Spinal cord (tissue), 9 donors: ENCODE measurements at regions not wholly inside any gene's neighbourhood (a gene's known extent, or its start where the extent isn't known, plus 50 kb on each side); places are given as distances from the start of the nearest gene placed in this dataset.

Source experiments
- DNase-seq, 6 donors: peaks; one replicate each; pipeline versions ENCODE4 v3.0.0 to v3.0.0-alpha.2; 2013 to 2015; ENCODE audit warnings: low spot score in 6 of 6, low read depth in 4 of 6
- H3K27ac ChIP-seq: one replicate; pipeline ENCODE4 v1.5.1; 2013; ENCODE audit warnings: low read depth, low read length, control low read depth
- H3K27me3 ChIP-seq: one replicate; pipeline ENCODE4 v1.6.1; 2013; ENCODE audit warnings: low read length; ENCODE audit not compliant: control insufficient read depth, insufficient read depth
- H3K36me3 ChIP-seq: one replicate; pipeline ENCODE4 v1.6.1; 2013; ENCODE audit warnings: low read length; ENCODE audit not compliant: control insufficient read depth, insufficient read depth
- H3K4me1 ChIP-seq: one replicate; pipeline ENCODE4 v1.6.1; 2013; ENCODE audit warnings: low read length; ENCODE audit not compliant: control insufficient read depth, insufficient read depth
- H3K4me3 ChIP-seq: one replicate; pipeline ENCODE4 v1.5.1; 2013; ENCODE audit warnings: low read depth, low read length, control low read depth
- H3K9me3 ChIP-seq: one replicate; pipeline ENCODE4 v1.6.1; 2013; ENCODE audit warnings: low read length; ENCODE audit not compliant: control insufficient read depth, insufficient read depth
- WGBS: methylation state at CpG from one replicate; pipeline ENCODE4 v1.1.5; 2013; ENCODE audit warnings: missing lambda C conversion rate; ENCODE audit not compliant: insufficient coverage; 5-methylcytosine and 5-hydroxymethylcytosine counted together
- donor health status: healthy.

DNA sequence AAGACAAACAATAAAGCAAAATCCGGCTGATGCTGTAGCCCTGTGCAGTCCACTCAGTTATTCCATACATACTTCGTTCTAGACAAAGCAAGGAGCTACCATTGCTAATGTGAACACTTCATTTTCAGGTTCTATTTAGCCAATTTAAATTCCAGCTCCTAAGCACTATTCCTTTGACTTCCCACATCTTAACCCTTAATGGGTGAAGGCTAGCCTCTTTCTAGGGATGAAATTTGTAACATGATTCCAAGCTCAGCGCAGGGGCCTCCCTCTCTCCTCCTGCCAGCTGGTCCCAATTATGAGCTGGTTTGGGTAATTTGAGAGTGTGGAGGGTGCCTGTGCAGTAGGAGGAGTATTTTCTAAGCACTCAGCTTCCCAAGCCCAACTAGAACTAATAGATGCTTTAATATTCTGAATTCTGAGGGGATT, 53.9 kb upstream of the PTGFRN start:
- H3K36me3 ChIP-seq, result no peaks in the 10 kb centered on the region
- H3K4me1 ChIP-seq, result peaks cover 8% of the 10 kb centered on the region
- H3K27ac ChIP-seq, result peak overlapping the region; percentile 22
- DNase-seq, result peak in 2 of 6 donors; percentile 70 to 72
- H3K9me3 ChIP-seq, result no peaks in the 10 kb centered on the region
- H3K27me3 ChIP-seq, result no peaks in the 10 kb centered on the region
- no peak overlapping the region for H3K4me3 ChIP-seq
- WGBS, result 30% methylated on average over 2 of the region's 3 CpGs

DNA sequence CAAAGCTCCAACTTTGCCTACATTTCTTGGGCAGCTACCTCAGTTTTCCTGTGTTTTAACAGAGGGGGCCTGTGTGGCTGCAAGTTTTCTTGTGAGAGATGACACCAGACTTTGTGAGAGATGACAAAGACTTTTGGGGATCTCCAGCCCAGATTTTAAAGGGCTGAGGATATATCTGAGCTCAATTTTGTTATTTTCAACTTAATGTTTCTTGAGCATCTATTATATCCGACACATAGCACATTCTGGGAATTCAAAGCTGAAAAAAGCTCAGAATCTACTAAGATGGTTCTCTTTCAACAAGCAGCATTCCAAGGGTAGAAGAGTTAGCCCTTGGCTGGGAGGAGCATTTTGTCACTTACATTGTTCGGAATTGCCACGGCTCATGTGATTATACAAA, 53.4 kb upstream of the PTGFRN start:
- H3K36me3 ChIP-seq, result no peaks in the 10 kb centered on the region
- no peak for DNase-seq
- no peak overlapping the region for H3K4me3 ChIP-seq
- no CpG with 5 or more reads among the region's 3 CpGs for WGBS
- H3K4me1 ChIP-seq, result peaks cover 8% of the 10 kb centered on the region
- H3K27me3 ChIP-seq, result no peaks in the 10 kb centered on the region
- H3K9me3 ChIP-seq, result no peaks in the 10 kb centered on the region
- H3K27ac ChIP-seq, result no peak overlapping the region

DNA sequence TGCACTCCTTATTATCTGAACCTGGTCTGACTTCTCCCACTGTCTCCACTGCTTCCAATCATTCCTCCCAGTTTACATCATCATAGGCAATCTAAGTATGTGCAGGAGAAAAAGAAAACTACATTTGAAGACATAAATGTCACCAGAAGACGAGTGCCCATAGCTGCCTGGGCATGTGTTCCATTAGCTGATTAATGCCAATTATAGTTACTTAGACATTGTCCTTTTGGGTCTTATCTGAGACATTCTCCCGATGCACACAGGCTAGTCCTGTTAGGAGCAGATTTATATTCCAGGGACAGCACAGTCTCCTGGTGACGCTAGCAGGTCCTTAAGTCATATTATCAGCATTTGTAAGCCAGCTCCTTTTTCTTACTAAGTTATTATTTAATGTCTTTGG, 52.6 kb upstream of the PTGFRN start:
- Histone ChIP-seq H3K27me3 (no peaks in the 10 kb centered on the region), H3K36me3 (no peaks in the 10 kb centered on the region), H3K27ac (no peak overlapping the region), H3K4me1 (peaks cover 8% of the 10 kb centered on the region), H3K4me3 (no peak overlapping the region), H3K9me3 (no peaks in the 10 kb centered on the region)
- DNase-seq, result no peak
- 60% methylated on average over 1 of the region's 3 CpGs for WGBS
